Hematopoietic multipotent progenitor cell treated with erythropoietin and hydrocortisone succinate and interleukin-3 and kit ligand, for 8 days (in vitro differentiated cells): ENCODE measurements at regions not wholly inside any gene's neighbourhood (a gene's known extent, or its start where the extent isn't known, plus 50 kb on each side); places are given as distances from the start of the nearest gene placed in this dataset.

Experiments
- DNase-seq: peaks from one replicate; pipeline ENCODE4 v3.0.0-alpha.2; 2015

- DNase-seq, result no peak
Observed at GRCh38 chr3:55172913-55173312, 245.1 kb upstream of the LRTM1 start.

- DNase-seq, result no peak
Observed at GRCh38 chr3:55170444-55170843, 242.6 kb upstream of the LRTM1 start.

GRCh38 chr3:55169608-55170072 is 241.8 kb upstream of the LRTM1 start:
- no peak for DNase-seq

DNA sequence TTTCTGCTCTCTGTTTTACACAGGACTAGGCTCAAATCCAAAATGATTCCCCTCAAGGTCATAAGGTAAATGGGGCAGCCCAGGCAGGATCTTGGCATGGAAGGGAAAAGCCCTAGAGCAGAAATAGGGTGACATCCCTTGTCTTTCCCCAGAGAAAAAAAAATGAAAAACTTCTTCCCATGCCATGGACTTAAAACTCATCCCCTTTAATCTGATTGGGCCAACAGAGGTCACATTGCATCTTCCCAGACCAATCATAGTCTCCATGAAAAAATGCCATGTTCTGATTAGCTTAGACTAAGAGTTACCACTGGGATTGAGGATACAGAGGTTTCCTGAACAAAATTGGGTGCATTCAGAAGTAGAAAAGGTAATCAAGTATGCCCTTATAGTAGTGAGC is 241.3 kb upstream of the LRTM1 start:
- no peak for DNase-seq

- DNase-seq, result no peak
Observed at GRCh38 chr3:55167586-55168317, 239.9 kb upstream of the LRTM1 start.

GRCh38 chr3:55166576-55167555 is 239.0 kb upstream of the LRTM1 start:
- DNase-seq, result no peak

- no peak for DNase-seq
Observed at GRCh38 chr3:55165704-55166405, 238.0 kb upstream of the LRTM1 start.

DNA sequence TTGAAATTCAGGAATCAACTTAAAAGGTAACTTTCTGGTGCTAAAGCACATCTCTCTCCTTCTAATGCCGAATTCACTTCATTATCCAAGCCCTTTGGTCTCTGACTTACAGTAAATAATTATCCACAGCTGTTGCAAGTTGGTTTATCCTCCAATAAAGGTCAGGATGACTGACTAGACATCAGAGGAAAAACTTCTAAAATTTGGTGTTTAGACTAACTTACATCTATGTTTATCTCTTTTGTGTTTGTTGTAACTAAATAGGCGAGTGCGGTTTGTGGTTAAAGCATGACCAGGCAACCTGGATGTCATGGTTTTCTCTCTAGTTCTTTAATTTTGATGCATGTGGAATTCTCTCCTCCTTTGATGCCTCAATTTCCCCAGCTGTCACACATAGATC is 237.4 kb upstream of the LRTM1 start:
- DNase-seq, result no peak

GRCh38 chr3:55164876-55165275 is 237.0 kb upstream of the LRTM1 start:
- DNase-seq, result no peak

GRCh38 chr3:55164191-55164590 is 236.3 kb upstream of the LRTM1 start:
- DNase-seq, result no peak

GRCh38 chr3:55163421-55163820 is 235.6 kb upstream of the LRTM1 start:
- DNase-seq, result no peak

DNA sequence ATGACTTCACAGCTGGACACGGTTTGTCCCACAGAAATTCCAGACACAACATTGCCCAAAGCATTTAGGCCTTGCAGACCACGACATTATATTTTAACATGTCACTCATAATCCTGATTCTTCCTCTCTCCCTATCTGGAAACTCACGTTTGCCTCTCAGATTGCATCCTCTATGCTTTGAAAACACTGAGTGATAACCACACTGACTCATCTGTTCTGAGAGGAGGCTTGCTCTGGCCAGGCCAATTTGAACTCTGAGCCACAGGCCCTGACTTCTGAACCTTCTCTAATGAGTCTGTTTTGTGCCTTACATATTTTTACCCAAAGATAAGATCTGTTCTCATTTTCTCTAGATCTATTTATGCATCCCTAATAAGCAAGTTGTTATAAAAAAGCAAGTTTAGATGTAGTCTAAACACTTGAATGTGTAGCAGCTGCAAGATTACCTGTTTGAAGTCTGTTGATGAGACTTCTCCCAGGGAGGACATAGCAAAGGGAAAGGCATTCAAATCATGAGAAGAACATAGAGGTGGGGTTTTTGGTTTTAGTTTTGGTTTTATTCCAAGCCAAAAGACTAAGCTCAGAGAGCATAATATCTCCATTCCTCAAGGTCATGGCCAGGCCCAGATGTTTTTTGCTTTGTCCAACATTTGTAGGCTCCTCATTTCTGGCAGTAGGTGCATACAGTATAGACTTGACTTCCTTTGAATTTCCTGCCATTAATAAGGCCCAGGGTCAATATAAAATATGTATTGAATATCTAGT is 234.4 kb upstream of the LRTM1 start:
- no peak for DNase-seq

DNA sequence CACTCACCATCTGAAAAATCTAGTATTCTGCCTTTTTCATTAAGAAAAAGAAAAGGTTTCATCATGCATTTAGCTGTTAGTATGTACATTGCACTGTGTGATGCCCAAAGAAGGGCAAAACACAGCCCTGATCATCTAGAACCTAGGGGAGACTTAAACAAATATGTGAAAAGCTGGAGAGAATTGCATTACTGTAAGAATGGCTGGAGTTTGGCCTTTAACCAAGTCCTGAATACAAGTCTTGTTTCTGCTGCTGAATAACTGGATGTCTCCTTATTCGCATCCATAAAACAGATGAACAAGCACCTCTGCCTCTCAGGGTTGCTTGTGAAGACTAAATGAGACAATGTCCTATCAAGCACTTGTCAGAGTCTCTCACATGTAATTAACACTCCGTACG is 233.4 kb upstream of the LRTM1 start:
- DNase-seq, result no peak

- DNase-seq, result no peak
Observed at GRCh38 chr3:55160241-55160983, 232.6 kb upstream of the LRTM1 start.

- no peak for DNase-seq
Observed at GRCh38 chr3:55159711-55160110, 231.9 kb upstream of the LRTM1 start.

DNA sequence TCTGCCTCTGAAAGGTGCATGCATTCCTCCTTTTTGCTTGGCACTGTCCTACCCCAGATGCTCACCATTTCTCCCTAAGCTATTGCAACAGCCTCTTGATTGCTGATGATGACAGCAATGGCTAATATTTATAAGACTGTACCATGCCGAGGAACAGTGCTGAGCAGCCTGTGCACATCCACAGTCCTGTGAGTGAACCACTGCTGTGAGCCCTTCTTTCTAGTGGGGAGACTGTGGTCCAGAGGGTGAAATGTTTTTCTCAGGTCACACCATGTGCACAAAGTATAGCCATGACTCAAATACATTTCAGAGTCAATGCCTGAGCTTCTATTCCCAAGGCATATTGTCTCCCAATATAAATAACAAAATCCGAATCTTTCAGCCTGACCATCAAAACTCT is 231.2 kb upstream of the LRTM1 start:
- DNase-seq, result no peak

- no peak for DNase-seq
Observed at GRCh38 chr3:55158345-55158744, 230.5 kb upstream of the LRTM1 start.

DNA sequence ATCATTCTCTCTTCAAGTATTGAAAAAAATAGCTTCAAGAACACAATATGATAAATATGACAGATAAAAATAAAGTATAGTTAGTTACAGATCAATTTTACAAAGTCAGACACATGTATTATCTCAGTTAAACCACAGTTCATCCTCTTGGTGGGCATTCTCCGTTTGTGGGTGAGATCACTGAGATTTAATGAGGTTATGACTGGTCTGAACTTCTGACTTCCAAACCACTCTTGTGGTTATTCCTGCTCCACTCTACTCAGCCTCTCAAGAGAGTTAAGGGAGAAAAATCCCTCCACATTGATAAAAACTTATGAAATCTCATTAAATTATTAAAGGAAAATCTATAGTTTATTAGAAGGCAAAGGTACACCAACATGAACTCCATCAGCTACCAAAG is 229.9 kb upstream of the LRTM1 start:
- DNase-seq, result no peak

DNA sequence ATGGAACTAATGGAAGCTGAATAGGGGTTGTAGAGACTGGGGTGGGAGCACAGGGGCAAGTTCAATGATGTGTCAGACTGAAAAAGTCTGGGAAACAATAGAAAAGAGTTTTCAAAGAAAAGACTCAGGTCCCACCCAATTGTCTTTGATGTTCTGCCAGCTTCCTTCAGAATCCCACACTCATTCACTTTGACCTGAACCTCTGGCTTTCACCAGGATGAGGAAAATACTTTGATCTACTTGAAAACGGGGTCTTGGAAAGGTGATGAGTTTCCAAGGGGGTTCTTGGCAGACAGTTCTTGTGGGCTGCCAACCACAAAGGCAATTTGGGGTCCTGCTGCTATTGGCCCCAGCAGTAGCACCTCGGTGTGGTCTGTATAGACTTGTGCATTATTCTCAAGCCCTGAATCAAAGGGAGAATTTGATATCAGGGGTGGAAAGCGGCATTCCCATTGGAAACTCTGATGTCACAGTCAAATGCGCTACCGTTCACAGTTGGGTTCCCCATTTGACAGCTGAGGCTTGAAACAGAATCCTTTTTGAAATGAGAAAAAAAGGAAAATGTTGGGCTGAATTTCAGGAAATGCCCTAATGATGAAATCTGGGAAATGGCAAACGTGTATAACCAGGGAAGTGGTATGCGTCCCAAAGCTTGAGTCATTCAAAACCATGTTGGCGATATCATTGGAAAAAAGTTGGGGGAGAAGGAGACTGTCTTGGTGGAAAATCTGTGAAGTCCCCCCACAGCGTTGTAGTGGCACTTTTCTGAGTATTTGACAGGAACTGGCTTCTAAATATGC is 229.2 kb upstream of the LRTM1 start:
- DNase-seq, result no peak

- DNase-seq, result no peak
Observed at GRCh38 chr3:55147856-55148720, 220.2 kb upstream of the LRTM1 start.
